GM12892 (cell line): ENCODE measurements at regions not wholly inside any gene's neighbourhood (a gene's known extent, or its start where the extent isn't known, plus 50 kb on each side); places are given as distances from the start of the nearest gene placed in this dataset.
"Not testable (repeated sequence)": the region's sequence is repeated elsewhere in the genome, so short reads cannot be mapped to it uniquely, and the experiment has no call there.

Experiments
- DNase-seq: peaks from one replicate; pipeline ENCODE4 v3.0.0; 2011; ENCODE audit not compliant: insufficient read length
- FAIRE-seq: peaks from 2 replicates; lab custom pipeline; 2011; peaks lifted over from hg19 to GRCh38; lab: Jason Lieb, UNC
- POLR2A ChIP-seq: IDR thresholded peaks from 2 replicates; pipeline ENCODE4 v1.6.1; 2011; ENCODE audit warnings: low read depth, low read length, control low read depth
- POLR2AphosphoS5 ChIP-seq: IDR thresholded peaks from 2 replicates; pipeline ENCODE4 v1.6.1; 2011; ENCODE audit warnings: low read depth, low read length, control low read depth
- TAF1 ChIP-seq: IDR thresholded peaks from 2 replicates; pipeline ENCODE4 v1.6.1; 2011; ENCODE audit warnings: low read depth, mild to moderate bottlenecking, control low read depth, low read length, borderline replicate concordance

DNA sequence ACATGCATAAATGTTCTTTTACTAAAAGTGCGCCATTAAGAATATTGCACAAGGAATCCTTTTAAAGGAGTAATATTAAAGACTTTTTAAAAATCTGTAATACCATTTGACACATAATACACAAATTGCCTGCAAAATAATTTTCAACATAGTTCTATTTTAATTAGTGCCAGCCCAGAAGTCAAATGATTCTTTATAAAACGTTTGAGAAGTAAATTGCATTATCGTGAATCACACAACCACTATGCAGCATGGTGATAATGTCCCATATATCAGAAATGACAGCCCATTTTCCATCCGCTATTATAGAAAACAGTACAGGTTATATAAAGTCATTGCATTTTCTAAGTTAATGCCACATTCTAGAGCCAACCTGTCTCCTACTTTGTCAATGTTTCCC lies 324.0 kb downstream of the IPMK start:
- TF ChIP-seq TAF1 (no peak), POLR2A (no peak)
- FAIRE-seq = no peak
- DNase-seq = no peak

DNA sequence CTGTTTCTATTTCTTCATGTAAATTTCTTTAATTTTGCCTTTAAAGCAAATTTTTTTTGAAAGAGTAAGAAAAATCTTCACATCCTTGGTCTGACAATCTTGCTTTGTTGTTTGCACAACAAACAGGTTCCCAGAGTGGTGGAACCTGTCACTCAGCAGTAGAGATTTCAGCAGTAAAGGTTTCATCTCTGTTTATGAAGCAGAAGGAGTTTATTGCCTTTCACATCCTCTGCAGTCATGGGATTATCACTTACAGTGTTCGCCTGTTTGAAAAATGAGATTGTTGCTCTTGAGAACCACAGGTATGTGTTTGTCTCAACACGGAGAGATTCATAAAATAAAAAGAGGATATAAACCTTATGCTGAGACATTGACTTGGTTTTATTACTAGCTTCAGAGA lies 342.6 kb downstream of the IPMK start:
- no peak for TF ChIP-seq TAF1
- no peak for TF ChIP-seq POLR2A
- no peak for TF ChIP-seq POLR2AphosphoS5
- FAIRE-seq (no peak), DNase-seq (no peak)

DNA sequence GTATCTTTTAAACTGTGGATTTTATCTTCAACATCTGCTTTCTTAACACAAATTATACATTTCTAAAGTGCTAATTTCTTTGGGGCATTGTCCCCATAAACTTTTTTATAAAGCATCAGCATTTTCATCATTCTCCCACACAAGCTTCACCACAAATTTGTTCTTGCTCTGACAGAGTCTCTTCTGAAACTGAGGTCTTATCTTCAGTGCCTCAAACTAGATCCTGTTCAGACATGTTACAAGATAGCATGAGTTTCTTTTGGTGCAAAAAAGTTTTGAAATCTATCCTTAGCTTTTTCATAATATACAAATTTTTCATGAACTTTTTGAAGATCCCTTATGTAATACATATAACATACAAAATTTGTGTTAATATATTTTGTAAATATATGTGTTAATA lies 346.6 kb downstream of the IPMK start:
- FAIRE-seq (no peak), DNase-seq (no peak)
- TF ChIP-seq POLR2AphosphoS5 (no peak), POLR2A (no peak)

DNA sequence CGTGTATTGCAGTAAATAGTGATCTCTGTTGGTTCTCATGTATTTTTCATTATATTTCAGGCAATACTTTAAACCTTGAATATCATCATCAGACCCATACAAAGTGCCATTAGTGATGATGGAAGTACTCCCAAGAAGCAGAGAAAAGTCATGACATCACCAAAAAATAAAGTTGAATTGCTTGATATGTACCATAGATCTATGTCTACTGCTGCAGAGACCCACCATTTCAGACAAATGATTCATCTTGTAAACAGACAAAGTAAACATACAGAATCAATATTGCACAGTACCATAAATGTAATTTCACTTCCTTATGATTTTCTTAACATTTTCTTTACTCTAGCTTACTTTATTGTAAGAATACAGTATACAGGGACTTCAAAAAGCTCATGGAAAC lies 347.8 kb downstream of the IPMK start:
- DNase-seq = no peak
- FAIRE-seq = no peak
- TF ChIP-seq POLR2AphosphoS5 (no peak), TAF1 (no peak), POLR2A (no peak)

DNA sequence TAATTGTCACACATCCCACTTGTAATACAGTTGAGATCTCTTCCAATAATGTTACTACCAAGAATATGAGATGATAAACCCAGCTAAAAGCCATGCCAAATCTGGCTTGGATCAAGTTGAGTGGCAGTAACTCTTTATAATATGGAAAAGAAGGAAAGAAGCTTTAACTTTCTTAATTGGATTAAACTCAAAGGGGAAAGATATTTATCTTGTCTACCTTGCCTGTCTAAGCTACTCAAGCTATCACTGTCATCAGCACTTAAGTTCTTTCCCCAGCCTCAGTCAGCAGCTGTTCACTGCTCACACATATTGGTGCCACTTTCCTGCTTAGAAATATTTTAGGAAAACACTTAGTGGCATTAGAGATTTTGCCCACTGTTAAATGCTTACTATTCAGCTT lies 350.7 kb downstream of the IPMK start:
- no peak for DNase-seq
- TF ChIP-seq POLR2A (no peak), TAF1 (no peak), POLR2AphosphoS5 (no peak)
- FAIRE-seq = no peak

DNA sequence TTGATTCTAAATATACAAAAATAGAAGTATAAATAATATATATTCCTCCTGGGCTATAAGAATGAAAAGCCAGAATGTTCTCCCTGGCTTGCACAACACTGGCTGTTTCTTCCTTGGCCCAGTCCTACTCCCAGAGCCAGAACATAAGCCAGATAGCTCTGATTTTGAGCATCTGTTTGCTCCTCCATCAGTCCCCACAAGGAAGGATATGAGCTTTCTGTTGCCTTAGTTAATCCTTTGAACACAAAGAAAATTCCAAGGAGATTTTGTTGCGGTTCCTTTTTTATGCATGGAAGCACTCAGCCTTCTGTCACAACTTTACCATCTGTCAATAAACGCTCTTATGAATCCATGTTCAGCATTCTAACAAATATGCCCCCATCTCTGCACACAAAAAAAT lies 361.8 kb downstream of the IPMK start:
- FAIRE-seq = no peak
- no peak for DNase-seq

DNA sequence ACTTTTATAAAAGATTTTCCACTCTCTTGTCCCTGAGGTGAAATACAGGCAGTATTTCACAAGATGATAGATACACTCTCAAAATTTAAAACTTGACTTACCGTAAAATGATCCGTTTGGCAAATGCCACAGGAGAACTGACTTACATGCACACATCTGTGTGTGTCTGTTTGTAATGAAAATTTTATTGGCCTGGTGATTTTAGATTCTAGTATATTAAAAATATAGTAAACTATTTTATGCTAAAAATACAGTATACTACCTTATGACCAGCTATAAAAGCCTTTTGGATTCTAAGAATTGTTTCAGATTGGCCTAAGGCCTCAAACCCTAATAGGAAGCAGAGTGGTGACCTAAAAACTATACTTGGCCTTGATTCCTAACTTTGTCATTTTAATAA lies 362.7 kb downstream of the IPMK start:
- TF ChIP-seq POLR2A (no peak), TAF1 (no peak), POLR2AphosphoS5 (no peak)
- FAIRE-seq (no peak), DNase-seq (no peak)

More for the DNA sequence above, 361.8 kb downstream of the IPMK start:
- TF ChIP-seq POLR2A = no peak
- TF ChIP-seq TAF1 = no peak
- TF ChIP-seq POLR2AphosphoS5 = no peak

DNA sequence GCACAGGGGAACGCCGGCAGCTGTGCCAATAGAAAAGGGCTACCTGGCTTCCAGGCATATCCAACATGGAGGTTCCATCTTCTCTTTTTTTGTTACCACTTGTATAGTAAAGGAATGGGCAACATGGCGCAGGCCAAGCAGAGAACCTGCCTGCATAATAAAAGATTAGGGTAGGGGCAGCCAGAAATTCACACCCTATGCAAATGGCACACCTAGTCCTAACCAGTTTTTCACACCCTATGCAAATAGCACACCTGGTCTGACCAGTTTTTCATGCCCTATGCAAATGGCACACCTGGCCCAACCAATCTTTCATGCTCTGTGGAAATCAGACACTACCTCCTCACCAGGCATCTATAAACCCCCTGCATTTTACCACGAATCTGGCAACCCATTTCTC lies 369.5 kb downstream of the IPMK start:
- DNase-seq (no peak), FAIRE-seq (no peak)
- TF ChIP-seq POLR2A (no peak), TAF1 (no peak), POLR2AphosphoS5 (no peak)

DNA sequence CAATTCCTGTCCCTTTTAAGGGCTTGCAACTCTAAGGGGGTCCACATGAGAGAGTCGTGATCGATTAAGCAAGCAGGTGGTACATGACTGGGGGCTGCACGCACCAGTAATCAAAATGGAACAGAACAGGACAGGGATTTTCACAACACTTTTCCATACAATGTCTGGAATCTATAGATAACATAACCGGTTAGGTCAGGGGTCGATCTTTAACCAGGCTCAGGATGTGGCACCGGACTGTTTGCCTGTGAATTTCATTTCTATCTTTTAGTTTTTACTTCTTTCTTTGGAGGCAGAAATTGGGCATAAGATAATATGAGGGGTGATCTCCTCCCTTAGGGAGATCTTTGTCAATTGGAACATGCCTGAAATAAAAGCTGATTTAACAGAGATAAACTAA lies 370.1 kb downstream of the IPMK start:
- TF ChIP-seq POLR2AphosphoS5 (no peak), TAF1 (no peak), POLR2A (no peak)
- no peak for DNase-seq
- FAIRE-seq = no peak

DNA sequence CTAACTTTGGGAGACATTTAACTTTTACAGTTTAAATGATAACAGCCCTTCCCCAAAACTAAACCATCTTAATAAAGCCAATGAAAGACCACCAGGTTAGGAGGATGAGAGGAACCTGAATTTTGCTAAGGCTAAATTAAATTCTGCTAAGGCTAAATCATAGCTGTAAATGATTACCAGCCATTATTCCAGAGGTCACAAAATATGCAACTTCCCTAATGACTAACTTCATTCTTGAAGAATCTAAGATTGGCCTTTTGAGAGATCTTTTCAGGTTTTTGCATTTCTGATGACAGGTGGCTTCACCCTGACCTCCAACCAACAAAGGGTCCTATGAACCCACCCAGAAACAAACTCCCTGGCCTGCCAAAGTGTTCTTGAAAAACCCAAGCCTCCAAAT lies 373.3 kb downstream of the IPMK start:
- DNase-seq (no peak), FAIRE-seq (no peak)
- TF ChIP-seq TAF1 = no peak
- no peak for TF ChIP-seq POLR2A
- no peak for TF ChIP-seq POLR2AphosphoS5

DNA sequence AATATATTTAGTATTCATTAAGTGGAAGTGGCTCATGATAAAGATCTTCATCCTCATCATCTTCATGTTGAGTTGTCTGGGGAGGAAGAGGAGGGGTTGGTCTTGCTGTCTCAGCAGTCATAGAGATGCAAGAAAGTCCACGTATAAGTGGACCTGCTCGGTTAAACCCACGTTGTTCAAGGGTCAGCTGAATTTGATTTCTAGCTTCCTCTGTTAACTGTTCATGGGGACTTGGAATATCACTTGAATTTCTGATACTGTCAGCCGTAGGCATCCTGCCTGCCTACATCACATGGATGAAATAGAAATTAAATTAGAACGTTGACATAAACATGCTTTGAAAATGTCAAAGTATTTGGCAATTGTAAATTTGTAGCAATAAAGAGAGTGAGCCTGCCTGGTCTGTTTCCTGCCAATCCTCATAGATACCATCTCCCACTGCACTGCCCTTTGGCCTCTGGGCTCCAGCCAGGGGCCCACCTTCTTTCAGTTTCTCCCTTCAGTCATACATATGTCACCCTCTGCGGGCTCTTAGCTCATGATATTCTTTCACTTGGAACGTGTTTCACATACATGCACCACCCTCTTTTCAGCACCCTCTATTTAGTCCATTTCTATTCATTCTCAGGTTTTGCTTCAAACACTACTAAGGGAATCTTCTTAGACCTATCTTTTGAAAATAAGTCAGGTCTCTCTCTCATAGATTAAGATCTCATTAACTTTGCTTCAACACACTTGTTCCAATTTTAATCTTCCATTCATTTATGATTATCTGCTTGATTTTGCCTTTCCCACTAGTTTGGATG lies 376.3 kb downstream of the IPMK start:
- DNase-seq (no peak), FAIRE-seq (no peak)
- TF ChIP-seq POLR2A = no peak
- no peak for TF ChIP-seq POLR2AphosphoS5
- no peak for TF ChIP-seq TAF1

DNA sequence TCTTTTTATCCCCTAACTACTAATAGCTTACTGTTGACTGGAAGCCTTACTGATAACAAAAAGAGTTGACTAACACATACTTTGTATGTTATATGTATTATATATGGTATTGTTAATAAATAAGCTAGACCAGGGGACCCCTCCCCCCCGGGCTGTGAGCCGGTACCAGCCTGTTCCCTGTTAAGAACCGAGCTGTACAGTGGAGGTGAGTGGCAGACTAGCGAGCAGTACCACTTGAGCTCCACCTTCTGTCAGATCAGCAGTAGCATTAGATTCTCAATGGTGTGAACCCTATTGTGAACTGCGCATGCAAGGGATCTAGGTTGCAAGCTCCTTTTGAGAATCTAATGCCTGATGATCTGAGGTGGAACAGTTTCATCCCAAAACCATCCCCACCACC lies 377.0 kb downstream of the IPMK start:
- no peak for DNase-seq
- TF ChIP-seq POLR2A = no peak
- no peak for TF ChIP-seq POLR2AphosphoS5
- no peak for TF ChIP-seq TAF1
- FAIRE-seq = no peak

DNA sequence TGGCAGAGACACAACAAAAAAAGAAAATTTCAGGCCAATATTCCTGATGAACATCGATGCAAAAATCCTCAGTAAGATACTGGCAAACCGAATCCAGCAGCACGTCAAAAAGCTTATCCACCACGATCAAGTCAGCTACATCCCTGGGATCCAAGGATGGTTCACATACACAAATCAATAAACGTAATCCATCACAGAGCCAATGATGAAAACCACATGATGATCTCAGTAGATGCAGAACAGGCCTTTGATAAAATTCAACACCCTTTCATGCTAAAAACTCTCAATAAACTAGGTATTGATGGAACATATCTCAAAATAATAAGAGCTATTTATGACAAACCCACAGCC lies 382.1 kb downstream of the IPMK start:
- FAIRE-seq, DNase-seq: not testable (repeated sequence)

DNA sequence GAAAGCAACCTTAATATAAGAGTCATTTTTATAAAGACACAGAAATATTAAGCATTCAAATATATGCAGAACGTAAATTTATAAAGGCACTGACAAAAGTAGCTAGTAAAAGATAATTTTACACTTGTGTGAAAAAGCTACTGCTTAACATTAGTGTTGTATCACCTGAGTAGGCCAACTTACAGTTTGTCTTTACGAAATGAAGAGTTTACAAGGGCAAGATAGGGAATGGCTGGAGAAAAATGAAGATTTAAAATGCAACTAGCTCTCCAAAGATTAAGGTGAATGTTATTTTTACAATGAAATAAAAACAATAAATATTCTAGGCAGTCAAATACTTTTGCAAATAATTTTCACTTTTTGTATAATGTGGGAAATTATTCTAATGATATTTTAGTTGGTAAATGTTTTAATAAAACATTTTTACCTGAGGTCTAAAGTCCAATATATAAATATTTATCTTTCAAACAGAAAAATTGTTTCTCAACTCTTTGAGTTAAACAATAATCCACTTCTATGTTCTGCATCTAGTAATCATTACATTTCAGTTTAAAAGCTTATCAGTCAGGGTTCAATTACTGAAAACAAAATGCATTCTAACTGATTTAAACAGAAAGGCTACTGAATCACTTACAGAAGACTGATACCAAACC lies 382.6 kb downstream of the IPMK start:
- FAIRE-seq (no peak), DNase-seq (no peak)
- no peak for TF ChIP-seq TAF1
- no peak for TF ChIP-seq POLR2AphosphoS5
- no peak for TF ChIP-seq POLR2A

DNA sequence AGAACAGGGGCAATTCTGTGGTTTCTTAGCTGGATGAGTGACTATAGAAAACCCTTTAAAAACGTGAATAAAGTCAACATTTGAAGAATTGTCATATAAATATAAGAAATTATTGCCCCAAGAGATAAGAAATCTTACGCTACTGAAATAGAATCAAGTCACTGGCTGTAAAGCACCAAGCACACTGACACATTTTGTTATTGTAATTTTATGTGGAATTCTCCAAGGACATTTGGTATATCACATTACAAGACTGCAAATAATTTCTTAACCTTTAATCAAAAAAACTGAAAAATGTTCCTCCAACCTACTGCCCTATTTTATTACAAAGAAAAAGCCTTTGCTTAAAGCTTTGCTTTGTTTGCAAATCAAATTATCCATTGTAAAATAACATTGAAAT lies 383.3 kb downstream of the IPMK start:
- FAIRE-seq = no peak
- no peak for DNase-seq
- TF ChIP-seq POLR2AphosphoS5 (no peak), POLR2A (no peak), TAF1 (no peak)
